Neural progenitor cell (in vitro differentiated cells): ENCODE measurements at regions not wholly inside any gene's neighbourhood (a gene's known extent, or its start where the extent isn't known, plus 50 kb on each side); places are given as distances from the start of the nearest gene placed in this dataset.

Source experiments
- CTCF ChIP-seq: fragments of 200-600 bp; sonication (generic); IDR thresholded peaks from 2 replicates; pipeline ENCODE4 v1.5.1; 2017; ENCODE audit warnings: antibody characterized with exemption, mild to moderate bottlenecking
- EZH2 ChIP-seq: fragments of 200-600 bp; sonication (generic); IDR thresholded peaks from 2 replicates; pipeline ENCODE4 v1.6.1; 2017; ENCODE audit warnings: antibody characterized with exemption, mild to moderate bottlenecking, moderate library complexity

GRCh38 chr12:92987362-92987761, 58.3 kb upstream of the EEA1 start:
- TF ChIP-seq CTCF (peak; percentile 80), EZH2 (no peak)
